Calu3 (cell line): ENCODE measurements at regions not wholly inside any gene's neighbourhood (a gene's known extent, or its start where the extent isn't known, plus 50 kb on each side); places are given as distances from the start of the nearest gene placed in this dataset.

Experiments
- BruUV-seq: library from RNA; stranded (reverse); fragments of 400-500 nt; replicated peaks from 2 replicates; lab custom pipeline; 2021; lab: Mats Ljungman, UMichigan
- CTCF ChIA-PET: fragments of 300-600 bp; sonication (Branson Sonifier 250); formaldehyde crosslinking; loops from one replicate; lab custom pipeline; 2022; ENCODE audit warnings: antibody characterized with exemption; lab: Charles Lee
- DNase-seq: peaks from one replicate; pipeline ENCODE4 v3.0.0; 2022
- H3K27ac Mint-ChIP-seq: one replicate; pipeline ENCODE4 v1.8.0; 2022; ENCODE audit warnings: mixed read lengths; ENCODE audit not compliant: unreplicated experiment
- H3K27me3 Mint-ChIP-seq: one replicate; pipeline ENCODE4 v1.8.0; 2022; ENCODE audit warnings: mixed read lengths; ENCODE audit not compliant: unreplicated experiment
- H3K36me3 Mint-ChIP-seq: one replicate; pipeline ENCODE4 v1.8.0; 2022; ENCODE audit warnings: mild to moderate bottlenecking, moderate library complexity, mixed read lengths; ENCODE audit not compliant: insufficient read depth, unreplicated experiment
- H3K4me1 Mint-ChIP-seq: one replicate; pipeline ENCODE4 v1.8.0; 2022; ENCODE audit warnings: mild to moderate bottlenecking, low read depth, mixed read lengths; ENCODE audit not compliant: unreplicated experiment
- H3K4me3 Mint-ChIP-seq: one replicate; pipeline ENCODE4 v1.8.0; 2022; ENCODE audit warnings: mild to moderate bottlenecking, low read depth, moderate library complexity, mixed read lengths; ENCODE audit not compliant: unreplicated experiment
- H3K9me3 Mint-ChIP-seq: one replicate; pipeline ENCODE4 v1.8.0; 2022; ENCODE audit warnings: low read depth, mixed read lengths; ENCODE audit not compliant: unreplicated experiment
- CTCF ChIP-seq: fragments of 200-600 bp; IDR thresholded peaks from one replicate; pipeline ENCODE4 v1.8.0; 2022; ENCODE audit warnings: antibody characterized with exemption; ENCODE audit not compliant: unreplicated experiment
- intact Hi-C: fragments of 100-400 bp; cut with micrococcal nuclease; formaldehyde crosslinking; loops from one replicate; pipeline ENCODE4 v1.10.0; 2022; ENCODE audit not compliant: unreplicated experiment

GRCh38 chr7:25718596-25718995 lies 433.4 kb upstream of the NFE2L3 start:
- CTCF ChIA-PET = no interaction called here
- no peak overlapping the region for H3K4me3 Mint-ChIP-seq
- no peak overlapping the region for H3K27ac Mint-ChIP-seq
- peaks cover 47% of the 10 kb centered on the region for H3K27me3 Mint-ChIP-seq
- no peak for DNase-seq
- no peaks in the 10 kb centered on the region for H3K9me3 Mint-ChIP-seq
- H3K36me3 Mint-ChIP-seq = no peaks in the 10 kb centered on the region
- no peak for TF ChIP-seq CTCF
- no peaks in the 10 kb centered on the region for H3K4me1 Mint-ChIP-seq
- no TSS peak for BruUV-seq
- intact Hi-C loops = no loop called here

GRCh38 chr7:25719190-25719896 lies 432.7 kb upstream of the NFE2L3 start:
- TF ChIP-seq CTCF = no peak
- no peaks in the 10 kb centered on the region for H3K36me3 Mint-ChIP-seq
- H3K27ac Mint-ChIP-seq = no peak overlapping the region
- CTCF ChIA-PET = interaction anchor here (0.6 to 2.3 kb wide), 2 partner anchors 132 to 171 kb away, joined by 3 to 8 read pairs; no protein-coding TSS in a partner anchor
- no peaks in the 10 kb centered on the region for H3K9me3 Mint-ChIP-seq
- intact Hi-C loops = no loop called here
- H3K27me3 Mint-ChIP-seq = peaks cover 47% of the 10 kb centered on the region
- no TSS peak for BruUV-seq
- no peak overlapping the region for H3K4me3 Mint-ChIP-seq
- H3K4me1 Mint-ChIP-seq = no peaks in the 10 kb centered on the region
- DNase-seq = no peak

GRCh38 chr7:25720427-25720826 lies 431.6 kb upstream of the NFE2L3 start:
- CTCF ChIA-PET = interaction anchor here (0.6 to 2.3 kb wide), 3 partner anchors 14 to 713 kb away, joined by 3 to 8 read pairs (median 3); no protein-coding TSS in a partner anchor
- no peak for DNase-seq
- Mint-ChIP-seq H3K4me3 (no peak overlapping the region), H3K36me3 (no peaks in the 10 kb centered on the region), H3K27ac (no peak overlapping the region), H3K27me3 (peaks cover 47% of the 10 kb centered on the region), H3K4me1 (no peaks in the 10 kb centered on the region), H3K9me3 (no peaks in the 10 kb centered on the region)
- TF ChIP-seq CTCF = peak; percentile 53
- BruUV-seq = no TSS peak
- intact Hi-C loops = loop anchor here (1.0 kb wide), 1 partner anchor 131 kb away; no protein-coding TSS in a partner anchor

- H3K36me3 Mint-ChIP-seq = no peaks in the 10 kb centered on the region
- DNase-seq = no peak
- no TSS peak for BruUV-seq
- no peaks in the 10 kb centered on the region for H3K9me3 Mint-ChIP-seq
- no peak overlapping the region for H3K27ac Mint-ChIP-seq
- H3K27me3 Mint-ChIP-seq = peaks cover 64% of the 10 kb centered on the region
- CTCF ChIA-PET = no interaction called here
- intact Hi-C loops = no loop called here
- no peak for TF ChIP-seq CTCF
- no peak overlapping the region for H3K4me3 Mint-ChIP-seq
- no peaks in the 10 kb centered on the region for H3K4me1 Mint-ChIP-seq
Observed at GRCh38 chr7:25722856-25723255, 429.1 kb upstream of the NFE2L3 start.
